ENCODE measurements at regions not wholly inside any gene's neighbourhood (a gene's known extent, or its start where the extent isn't known, plus 50 kb on each side); places are given as distances from the start of the nearest gene placed in this dataset.

DNA sequence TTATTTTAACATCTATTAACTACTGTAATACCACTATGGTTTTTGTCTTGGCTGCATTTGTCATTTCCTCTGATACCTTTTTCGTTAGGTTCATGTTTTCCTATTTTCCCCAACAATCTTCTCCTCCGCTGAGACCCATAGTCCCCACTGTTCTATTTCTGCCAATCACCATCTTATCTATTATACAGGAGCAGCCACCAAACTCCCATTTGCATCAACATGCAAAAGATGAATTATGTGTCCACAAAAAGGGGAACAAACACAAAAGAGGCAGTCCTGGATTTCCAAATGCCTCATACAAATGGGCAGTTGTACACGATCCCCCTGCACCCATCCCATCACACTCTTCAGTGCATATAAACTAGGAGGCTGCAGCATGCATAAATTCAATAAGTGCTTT lies 121.7 kb upstream of the MYLIP start (continued):
- TF ChIP-seq, protein P1, sequence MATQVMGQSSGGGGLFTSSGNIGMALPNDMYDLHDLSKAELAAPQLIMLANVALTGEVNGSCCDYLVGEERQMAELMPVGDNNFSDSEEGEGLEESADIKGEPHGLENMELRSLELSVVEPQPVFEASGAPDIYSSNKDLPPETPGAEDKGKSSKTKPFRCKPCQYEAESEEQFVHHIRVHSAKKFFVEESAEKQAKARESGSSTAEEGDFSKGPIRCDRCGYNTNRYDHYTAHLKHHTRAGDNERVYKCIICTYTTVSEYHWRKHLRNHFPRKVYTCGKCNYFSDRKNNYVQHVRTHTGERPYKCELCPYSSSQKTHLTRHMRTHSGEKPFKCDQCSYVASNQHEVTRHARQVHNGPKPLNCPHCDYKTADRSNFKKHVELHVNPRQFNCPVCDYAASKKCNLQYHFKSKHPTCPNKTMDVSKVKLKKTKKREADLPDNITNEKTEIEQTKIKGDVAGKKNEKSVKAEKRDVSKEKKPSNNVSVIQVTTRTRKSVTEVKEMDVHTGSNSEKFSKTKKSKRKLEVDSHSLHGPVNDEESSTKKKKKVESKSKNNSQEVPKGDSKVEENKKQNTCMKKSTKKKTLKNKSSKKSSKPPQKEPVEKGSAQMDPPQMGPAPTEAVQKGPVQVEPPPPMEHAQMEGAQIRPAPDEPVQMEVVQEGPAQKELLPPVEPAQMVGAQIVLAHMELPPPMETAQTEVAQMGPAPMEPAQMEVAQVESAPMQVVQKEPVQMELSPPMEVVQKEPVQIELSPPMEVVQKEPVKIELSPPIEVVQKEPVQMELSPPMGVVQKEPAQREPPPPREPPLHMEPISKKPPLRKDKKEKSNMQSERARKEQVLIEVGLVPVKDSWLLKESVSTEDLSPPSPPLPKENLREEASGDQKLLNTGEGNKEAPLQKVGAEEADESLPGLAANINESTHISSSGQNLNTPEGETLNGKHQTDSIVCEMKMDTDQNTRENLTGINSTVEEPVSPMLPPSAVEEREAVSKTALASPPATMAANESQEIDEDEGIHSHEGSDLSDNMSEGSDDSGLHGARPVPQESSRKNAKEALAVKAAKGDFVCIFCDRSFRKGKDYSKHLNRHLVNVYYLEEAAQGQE (tag by site-specific recombination; IDR thresholded peaks at IDR 0.05), result no peak
- no peak for TF ChIP-seq ZNF707 (tag by site-specific recombination; IDR thresholded peaks at IDR 0.05)
- TF ChIP-seq KLF16 (tag by site-specific recombination; IDR thresholded peaks at IDR 0.05), result no peak

DNA sequence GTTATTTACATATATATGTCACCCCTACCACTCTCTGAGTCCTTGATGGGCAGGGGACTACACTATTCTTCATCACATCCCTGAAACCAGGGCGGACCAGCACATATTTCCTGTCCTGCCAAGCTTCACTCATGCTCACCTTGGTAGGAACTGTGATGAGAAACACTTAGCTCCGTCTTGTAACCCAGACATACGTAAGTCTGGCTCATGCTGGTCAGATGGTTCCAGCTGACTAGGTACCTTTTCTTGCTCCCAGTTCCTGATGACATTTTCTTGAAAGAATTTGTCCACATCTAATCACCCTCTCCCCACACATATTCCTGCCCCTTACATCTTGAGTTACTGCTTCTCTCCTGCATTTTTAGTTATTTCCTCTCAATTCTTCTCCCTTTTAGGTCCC lies 122.2 kb upstream of the MYLIP start:
- POLR2A ChIA-PET, result no interaction called here
- H3K36me3 ChIP-seq (ENCODE audit: control insufficient read depth in 2 of 2, insufficient read depth in 1 of 2, low read length in 2 of 2), result no peaks in the 10 kb centered on the region
- CTCF ChIA-PET, result no interaction called here

DNA sequence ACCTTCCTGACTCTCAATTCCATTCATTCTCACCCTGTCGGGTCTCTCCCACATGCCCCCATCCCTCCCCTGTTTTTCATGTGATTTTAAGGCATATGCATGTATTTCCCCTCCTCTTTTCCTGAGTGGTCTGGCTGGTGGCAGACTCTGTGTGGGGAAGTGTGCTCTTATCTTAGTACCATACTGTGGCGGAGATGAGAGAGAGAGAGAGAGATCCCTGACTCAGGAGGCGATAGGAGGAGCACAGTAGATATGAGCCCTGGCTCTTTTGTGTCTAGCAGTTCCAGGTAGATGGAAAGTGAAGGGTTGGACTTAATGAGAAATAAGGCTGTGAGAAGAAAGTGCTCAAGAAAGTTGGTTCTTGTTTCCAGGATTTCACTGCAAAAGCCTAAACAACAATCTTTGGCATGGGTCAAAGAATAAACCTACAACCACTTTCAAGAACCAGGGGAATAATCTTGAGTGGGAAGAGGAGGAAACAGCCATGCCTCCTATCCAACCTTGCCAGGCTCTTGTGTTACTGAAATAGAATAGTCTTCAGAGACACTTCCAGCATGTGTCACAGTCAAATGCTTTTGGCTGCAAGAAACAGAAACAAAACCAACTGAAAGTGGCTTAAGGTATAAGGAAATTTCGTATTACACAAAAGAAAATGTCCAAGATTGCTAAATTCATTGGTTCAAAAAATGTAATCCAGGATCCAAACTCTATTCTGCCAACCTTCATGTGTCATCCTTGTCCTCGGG lies 123.8 kb upstream of the MYLIP start:
- no peaks in the 10 kb centered on the region for H3K4me1 ChIP-seq (ENCODE audit: control insufficient read depth, insufficient read depth, low read length)
- ChIA-PET POLR2A (no interaction called here), CTCF (no interaction called here)
- no peaks in the 10 kb centered on the region for H3K9me3 ChIP-seq (ENCODE audit: control insufficient read depth, insufficient read depth, low read depth, low read length)
- no peaks in the 10 kb centered on the region for H3K36me3 ChIP-seq (ENCODE audit: control insufficient read depth in 2 of 2, insufficient read depth in 1 of 2, low read length in 2 of 2)
- TF ChIP-seq, protein P2, sequence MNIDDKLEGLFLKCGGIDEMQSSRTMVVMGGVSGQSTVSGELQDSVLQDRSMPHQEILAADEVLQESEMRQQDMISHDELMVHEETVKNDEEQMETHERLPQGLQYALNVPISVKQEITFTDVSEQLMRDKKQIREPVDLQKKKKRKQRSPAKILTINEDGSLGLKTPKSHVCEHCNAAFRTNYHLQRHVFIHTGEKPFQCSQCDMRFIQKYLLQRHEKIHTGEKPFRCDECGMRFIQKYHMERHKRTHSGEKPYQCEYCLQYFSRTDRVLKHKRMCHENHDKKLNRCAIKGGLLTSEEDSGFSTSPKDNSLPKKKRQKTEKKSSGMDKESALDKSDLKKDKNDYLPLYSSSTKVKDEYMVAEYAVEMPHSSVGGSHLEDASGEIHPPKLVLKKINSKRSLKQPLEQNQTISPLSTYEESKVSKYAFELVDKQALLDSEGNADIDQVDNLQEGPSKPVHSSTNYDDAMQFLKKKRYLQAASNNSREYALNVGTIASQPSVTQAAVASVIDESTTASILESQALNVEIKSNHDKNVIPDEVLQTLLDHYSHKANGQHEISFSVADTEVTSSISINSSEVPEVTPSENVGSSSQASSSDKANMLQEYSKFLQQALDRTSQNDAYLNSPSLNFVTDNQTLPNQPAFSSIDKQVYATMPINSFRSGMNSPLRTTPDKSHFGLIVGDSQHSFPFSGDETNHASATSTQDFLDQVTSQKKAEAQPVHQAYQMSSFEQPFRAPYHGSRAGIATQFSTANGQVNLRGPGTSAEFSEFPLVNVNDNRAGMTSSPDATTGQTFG (tag by site-specific recombination; IDR thresholded peaks at IDR 0.05; ENCODE audit: borderline replicate concordance), result no peak
- no peak for TF ChIP-seq KLF9 (tag by site-specific recombination; IDR thresholded peaks at IDR 0.05; ENCODE audit: low read depth)
- no peak for TF ChIP-seq ZSCAN16 (tag by site-specific recombination; IDR thresholded peaks at IDR 0.05)
- no peak for TF ChIP-seq ZNF623 (tag by site-specific recombination; IDR thresholded peaks at IDR 0.05)
- no peak overlapping the region for H3K27ac ChIP-seq (ENCODE audit: extremely low read depth, low read depth, low read length)
- no peak overlapping the region for H3K4me3 ChIP-seq (ENCODE audit: low read depth, low read length)

More for the DNA sequence above, 122.2 kb upstream of the MYLIP start:
- Histone ChIP-seq H3K4me3 (ENCODE audit: low read depth, low read length) (no peak overlapping the region), H3K4me1 (ENCODE audit: control insufficient read depth, insufficient read depth, low read length) (no peaks in the 10 kb centered on the region), H3K9me3 (ENCODE audit: control insufficient read depth, insufficient read depth, low read depth, low read length) (no peaks in the 10 kb centered on the region), H3K27ac (ENCODE audit: extremely low read depth, low read depth, low read length) (no peak overlapping the region)
- TF ChIP-seq ZNF843 (tag by site-specific recombination; IDR thresholded peaks at IDR 0.05) (no peak), BCL11B (tag by site-specific recombination; IDR thresholded peaks at IDR 0.05; ENCODE audit: low read depth) (no peak), KLF10 (tag by site-specific recombination; IDR thresholded peaks at IDR 0.05) (no peak), ZNF350 (tag by site-specific recombination; IDR thresholded peaks at IDR 0.05) (no peak), ZNF121 (tag by site-specific recombination; IDR thresholded peaks at IDR 0.05) (no peak), ZNF174 (tag by site-specific recombination; IDR thresholded peaks at IDR 0.05) (no peak), YY2 (tag by site-specific recombination; IDR thresholded peaks at IDR 0.05) (no peak), ZFP37 (tag by site-specific recombination; IDR thresholded peaks at IDR 0.05) (no peak), ZNF19 (tag by site-specific recombination; IDR thresholded peaks at IDR 0.05; ENCODE audit: low read depth) (no peak)
- TF ChIP-seq, protein P3, sequence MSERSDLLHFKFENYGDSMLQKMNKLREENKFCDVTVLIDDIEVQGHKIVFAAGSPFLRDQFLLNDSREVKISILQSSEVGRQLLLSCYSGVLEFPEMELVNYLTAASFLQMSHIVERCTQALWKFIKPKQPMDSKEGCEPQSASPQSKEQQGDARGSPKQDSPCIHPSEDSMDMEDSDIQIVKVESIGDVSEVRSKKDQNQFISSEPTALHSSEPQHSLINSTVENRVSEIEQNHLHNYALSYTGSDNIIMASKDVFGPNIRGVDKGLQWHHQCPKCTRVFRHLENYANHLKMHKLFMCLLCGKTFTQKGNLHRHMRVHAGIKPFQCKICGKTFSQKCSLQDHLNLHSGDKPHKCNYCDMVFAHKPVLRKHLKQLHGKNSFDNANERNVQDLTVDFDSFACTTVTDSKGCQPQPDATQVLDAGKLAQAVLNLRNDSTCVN (tag by site-specific recombination; optimal IDR thresholded peaks at IDR 0.05), result no peak
